SK-N-MC (cell line): ENCODE measurements at regions not wholly inside any gene's neighbourhood (a gene's known extent, or its start where the extent isn't known, plus 50 kb on each side); places are given as distances from the start of the nearest gene placed in this dataset.

Experiments
- EZH2 ChIP-seq: fragments of 200-600 bp; sonication (generic); IDR thresholded peaks from one replicate; pipeline ENCODE4 v1.6.1; 2017; ENCODE audit warnings: antibody characterized with exemption
- POLR2AphosphoS5 ChIP-seq: IDR thresholded peaks from 2 replicates; pipeline ENCODE4 v1.6.1; 2012; ENCODE audit warnings: mild to moderate bottlenecking, low read depth, low read length, borderline replicate concordance

DNA sequence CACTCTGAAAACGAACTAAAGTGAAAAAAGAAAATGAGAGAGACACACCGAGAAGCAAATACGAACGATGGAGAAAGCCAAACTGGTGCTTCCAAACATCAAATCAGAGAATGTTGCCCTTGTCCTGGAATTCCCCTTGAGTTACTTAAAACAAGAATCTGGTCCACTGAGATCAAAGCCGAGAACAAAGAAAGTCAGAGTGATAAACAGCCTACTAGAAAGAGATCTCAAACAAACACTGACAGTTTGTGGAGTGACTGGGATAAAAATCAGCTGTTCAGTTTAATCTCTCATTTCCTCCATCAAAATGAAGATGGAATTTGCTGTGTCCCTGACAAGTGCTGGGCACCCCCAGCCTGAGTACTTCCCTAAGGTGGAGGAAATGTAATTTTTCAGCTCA is 582.6 kb downstream of the NR2F1-AS1 start:
- TF ChIP-seq POLR2AphosphoS5 (no peak), EZH2 (no peak)
